ENCODE measurements at regions not wholly inside any gene's neighbourhood (a gene's known extent, or its start where the extent isn't known, plus 50 kb on each side); places are given as distances from the start of the nearest gene placed in this dataset.

- TF ChIP-seq CTCF (conservative IDR thresholded peaks at IDR 0.05) (no peak), EZH2 (IDR thresholded peaks at IDR 0.05; ENCODE audit: low read depth) (no peak)
Measured at GRCh38 chr6:146881228-146882181, 282.7 kb downstream of the ADGB start.
